ENCODE measurements at regions not wholly inside any gene's neighbourhood (a gene's known extent, or its start where the extent isn't known, plus 50 kb on each side); places are given as distances from the start of the nearest gene placed in this dataset.

GRCh38 chr3:70532806-70533205 lies 220.4 kb upstream of the MDFIC2 start:
- no peak for FAIRE-seq
- no peak for TF ChIP-seq POLR2A (IDR thresholded peaks at IDR 0.05; ENCODE audit: low read depth, low read length)
- no peak for TF ChIP-seq POLR2AphosphoS5 (IDR thresholded peaks at IDR 0.05; ENCODE audit: low read depth, low read length)
- TF ChIP-seq TAF1 (IDR thresholded peaks at IDR 0.05; ENCODE audit: borderline replicate concordance, low read depth, low read length), result no peak
- DNase-seq (ENCODE audit: insufficient read length), result no peak

- no peak for FAIRE-seq
- TF ChIP-seq TAF1 (IDR thresholded peaks at IDR 0.05; ENCODE audit: borderline replicate concordance, low read depth, low read length) (no peak), POLR2A (IDR thresholded peaks at IDR 0.05; ENCODE audit: low read depth, low read length) (no peak), POLR2AphosphoS5 (IDR thresholded peaks at IDR 0.05; ENCODE audit: low read depth, low read length) (no peak)
- no peak for DNase-seq (ENCODE audit: insufficient read length)
Measured at GRCh38 chr3:70531838-70532489, 219.5 kb upstream of the MDFIC2 start.

DNA sequence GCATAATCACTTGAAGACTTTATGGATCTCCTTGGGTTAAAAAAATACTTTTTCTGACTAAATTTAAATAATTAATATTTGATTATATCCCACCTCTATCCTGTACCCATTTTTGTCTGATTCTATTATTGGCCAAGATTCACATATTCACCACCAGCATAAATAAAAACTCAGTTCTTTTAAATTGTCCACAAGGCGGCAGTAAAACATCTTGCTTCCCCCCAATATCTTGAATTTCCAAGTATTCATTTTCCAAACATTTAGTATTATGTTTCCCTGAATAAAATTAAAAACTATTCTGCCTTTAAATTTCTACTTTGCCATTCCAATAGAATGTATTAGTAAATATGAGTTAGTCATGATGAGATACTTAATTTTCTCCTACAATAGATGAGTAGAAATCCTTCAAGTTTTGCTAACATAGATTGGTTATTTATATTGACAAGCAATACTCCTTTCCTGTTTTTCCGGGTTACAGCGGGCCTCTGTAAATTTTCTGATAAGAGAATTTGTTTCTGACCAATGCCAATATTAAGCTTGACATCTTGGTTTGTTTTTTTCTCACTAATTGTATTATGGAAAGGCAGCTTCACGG lies 218.7 kb upstream of the MDFIC2 start:
- FAIRE-seq, result no peak

DNA sequence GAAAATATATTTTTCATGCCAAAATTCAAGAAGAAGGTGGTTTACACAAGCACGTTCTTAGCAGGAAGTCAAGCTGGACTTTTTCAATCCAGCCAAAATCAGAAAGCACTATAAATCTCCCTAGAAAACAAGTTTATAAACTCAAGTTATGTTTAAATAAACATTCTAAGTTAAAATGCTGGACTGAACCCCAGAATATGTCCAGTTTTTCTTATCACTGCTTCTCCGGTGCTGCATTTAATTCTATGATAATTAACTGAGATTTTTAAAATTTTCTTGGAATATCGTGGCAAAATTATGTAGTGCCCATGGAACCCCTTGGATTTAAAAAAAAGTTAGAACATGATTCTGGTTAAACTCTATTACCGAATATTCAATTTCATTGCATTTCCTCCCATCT lies 218.2 kb upstream of the MDFIC2 start:
- FAIRE-seq (no peak), DNase-seq (ENCODE audit: insufficient read length) (no peak)
- no peak for TF ChIP-seq POLR2AphosphoS5 (IDR thresholded peaks at IDR 0.05; ENCODE audit: low read depth, low read length)
- TF ChIP-seq TAF1 (IDR thresholded peaks at IDR 0.05; ENCODE audit: borderline replicate concordance, low read depth, low read length), result no peak
- no peak for TF ChIP-seq POLR2A (IDR thresholded peaks at IDR 0.05; ENCODE audit: low read depth, low read length)

More for the DNA sequence above, 218.7 kb upstream of the MDFIC2 start:
- TF ChIP-seq POLR2AphosphoS5 (IDR thresholded peaks at IDR 0.05; ENCODE audit: low read depth, low read length), result no peak
- TF ChIP-seq TAF1 (IDR thresholded peaks at IDR 0.05; ENCODE audit: borderline replicate concordance, low read depth, low read length), result no peak
- no peak for TF ChIP-seq POLR2A (IDR thresholded peaks at IDR 0.05; ENCODE audit: low read depth, low read length)
- no peak for DNase-seq (ENCODE audit: insufficient read length)

GRCh38 chr3:70527026-70527425 lies 214.6 kb upstream of the MDFIC2 start:
- TF ChIP-seq POLR2A (IDR thresholded peaks at IDR 0.05; ENCODE audit: low read depth, low read length) (no peak), TAF1 (IDR thresholded peaks at IDR 0.05; ENCODE audit: borderline replicate concordance, low read depth, low read length) (no peak), POLR2AphosphoS5 (IDR thresholded peaks at IDR 0.05; ENCODE audit: low read depth, low read length) (no peak)
- FAIRE-seq (no peak), DNase-seq (ENCODE audit: insufficient read length) (no peak)

DNA sequence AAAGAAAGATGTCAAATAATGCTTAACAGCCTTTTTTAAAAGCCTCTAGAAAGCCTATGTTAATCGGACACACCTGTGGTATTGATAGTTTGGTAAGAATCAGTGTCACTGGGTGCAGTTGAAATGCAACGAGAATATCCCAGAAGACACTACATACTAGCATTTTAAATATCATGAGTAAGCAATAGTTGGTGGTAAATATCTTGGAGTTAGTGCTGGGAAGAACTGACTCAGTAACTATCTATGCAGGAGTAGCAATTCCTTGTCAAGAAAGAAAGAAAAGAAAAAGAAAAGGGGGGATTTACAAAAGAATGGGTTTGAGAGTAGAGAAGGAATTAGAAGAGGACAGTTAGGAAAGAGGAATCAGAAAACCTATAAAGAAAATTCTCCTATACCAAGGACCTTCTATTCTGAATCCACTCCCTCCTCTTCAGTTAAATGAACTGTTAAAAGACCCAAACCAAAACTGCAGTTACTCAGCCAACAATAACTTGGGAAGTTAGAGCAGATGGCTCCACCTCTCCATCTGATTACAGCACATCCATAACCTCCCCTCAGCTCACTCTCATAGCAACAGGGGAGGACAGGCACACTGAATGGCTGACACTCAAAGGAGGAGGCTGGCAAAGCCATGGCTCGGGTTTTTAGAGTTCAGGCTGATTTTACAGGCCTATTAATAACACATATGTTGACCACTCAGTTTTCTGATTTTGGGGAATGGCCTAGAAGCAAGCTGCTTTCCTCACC lies 207.6 kb upstream of the MDFIC2 start:
- TF ChIP-seq TAF1 (IDR thresholded peaks at IDR 0.05; ENCODE audit: borderline replicate concordance, low read depth, low read length) (no peak), POLR2A (IDR thresholded peaks at IDR 0.05; ENCODE audit: low read depth, low read length) (no peak), POLR2AphosphoS5 (IDR thresholded peaks at IDR 0.05; ENCODE audit: low read depth, low read length) (no peak)
- no peak for FAIRE-seq
- DNase-seq (ENCODE audit: insufficient read length), result no peak

GRCh38 chr3:70519026-70519425 lies 206.6 kb upstream of the MDFIC2 start:
- TF ChIP-seq POLR2AphosphoS5 (IDR thresholded peaks at IDR 0.05; ENCODE audit: low read depth, low read length) (no peak), TAF1 (IDR thresholded peaks at IDR 0.05; ENCODE audit: borderline replicate concordance, low read depth, low read length) (no peak)
- no peak for FAIRE-seq
- DNase-seq (ENCODE audit: insufficient read length), result no peak

GRCh38 chr3:70518356-70518755 lies 205.9 kb upstream of the MDFIC2 start:
- FAIRE-seq (no peak), DNase-seq (ENCODE audit: insufficient read length) (no peak)
- TF ChIP-seq TAF1 (IDR thresholded peaks at IDR 0.05; ENCODE audit: borderline replicate concordance, low read depth, low read length), result no peak

DNA sequence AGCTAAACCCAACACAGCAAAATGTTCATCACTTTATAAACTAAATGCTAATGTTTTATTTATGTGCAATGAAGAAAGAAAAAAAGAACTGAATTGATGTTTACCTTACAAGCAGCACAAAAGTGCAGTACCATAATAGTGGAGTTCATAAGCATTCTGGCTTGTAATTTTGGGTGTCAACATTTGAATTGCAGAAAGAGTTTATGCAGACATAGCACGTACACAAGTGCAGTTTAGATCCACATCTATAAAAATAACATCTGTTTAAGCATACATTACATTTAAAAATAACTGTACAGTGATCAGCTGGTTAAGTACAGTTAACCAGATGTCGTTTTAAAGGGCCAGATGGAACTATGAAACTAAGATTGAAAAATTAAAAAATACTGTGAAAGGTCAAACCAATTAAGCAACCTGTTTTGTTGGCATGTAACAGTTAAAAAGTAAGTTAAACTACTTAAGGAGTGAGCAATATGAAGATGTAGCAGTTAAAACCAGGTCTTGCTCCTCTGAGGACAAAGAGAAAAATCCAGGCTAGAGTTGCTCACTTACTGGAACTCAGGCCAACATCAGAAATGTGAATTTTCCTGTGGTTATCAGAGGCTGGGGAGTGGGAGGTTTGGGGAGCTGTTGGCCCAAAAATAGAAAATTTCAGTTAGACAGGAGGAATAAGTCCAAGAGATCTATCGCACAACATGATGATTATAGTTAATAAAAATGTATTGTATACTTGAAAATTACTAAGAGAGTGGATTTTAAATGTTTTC lies 204.9 kb upstream of the MDFIC2 start:
- FAIRE-seq, result no peak
- no peak for DNase-seq (ENCODE audit: insufficient read length)
- TF ChIP-seq POLR2AphosphoS5 (IDR thresholded peaks at IDR 0.05; ENCODE audit: low read depth, low read length) (no peak), POLR2A (IDR thresholded peaks at IDR 0.05; ENCODE audit: low read depth, low read length) (no peak), TAF1 (IDR thresholded peaks at IDR 0.05; ENCODE audit: borderline replicate concordance, low read depth, low read length) (no peak)

GRCh38 chr3:70516076-70516475 lies 203.6 kb upstream of the MDFIC2 start:
- no peak for TF ChIP-seq POLR2AphosphoS5 (IDR thresholded peaks at IDR 0.05; ENCODE audit: low read depth, low read length)
- no peak for TF ChIP-seq TAF1 (IDR thresholded peaks at IDR 0.05; ENCODE audit: borderline replicate concordance, low read depth, low read length)
- no peak for TF ChIP-seq POLR2A (IDR thresholded peaks at IDR 0.05; ENCODE audit: low read depth, low read length)
- FAIRE-seq, result no peak
- DNase-seq (ENCODE audit: insufficient read length), result no peak

GRCh38 chr3:70507486-70507885 lies 195.0 kb upstream of the MDFIC2 start:
- FAIRE-seq (no peak), DNase-seq (ENCODE audit: insufficient read length) (no peak)
- no peak for TF ChIP-seq TAF1 (IDR thresholded peaks at IDR 0.05; ENCODE audit: borderline replicate concordance, low read depth, low read length)
